Ovary (tissue), 3 donors: ENCODE measurements at regions not wholly inside any gene's neighbourhood (a gene's known extent, or its start where the extent isn't known, plus 50 kb on each side); places are given as distances from the start of the nearest gene placed in this dataset.

Source experiments
- POLR2A ChIP-seq: fragments of 450-650 bp; IDR thresholded peaks from one replicate; pipeline ENCODE4 v1.6.1; 2017; ENCODE audit warnings: antibody characterized with exemption, mild to moderate bottlenecking, moderate library complexity
- TF ChIP-seq, protein P1 (sequence below), 3 donors: fragments of 450-650 bp in 2 of 3; fragments of 200-600 bp in 1 of 3; IDR thresholded peaks; one replicate each; pipeline versions ENCODE4 v1.5.1 to v1.8.0; 2016 to 2022; ENCODE audit warnings: antibody characterized with exemption in 3 of 3, mild to moderate bottlenecking in 1 of 3
- donor health status: DM: no; HTN: no; CAD: no.

DNA sequence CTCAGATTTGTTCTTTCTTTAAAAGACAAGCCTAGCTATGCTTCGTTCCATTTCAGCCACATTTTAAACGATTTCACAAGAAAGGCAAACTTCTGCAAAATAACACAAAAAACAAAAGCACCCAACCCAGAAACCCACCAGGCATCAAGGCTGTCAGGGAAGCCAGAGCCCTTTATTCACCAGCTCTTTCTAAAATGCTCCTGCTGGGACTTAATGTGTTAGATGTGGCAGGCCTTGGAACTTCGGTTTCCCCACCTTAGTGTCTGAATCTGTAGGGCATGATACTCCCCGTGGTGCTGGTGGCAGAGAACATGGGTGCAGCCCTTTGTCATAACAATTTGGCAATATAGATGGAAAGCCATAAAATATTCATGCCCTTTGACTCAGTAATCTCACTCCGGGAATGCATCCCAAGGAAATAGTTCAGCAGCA is 56.8 kb upstream of the LCTL start:
- TF ChIP-seq, protein P1, sequence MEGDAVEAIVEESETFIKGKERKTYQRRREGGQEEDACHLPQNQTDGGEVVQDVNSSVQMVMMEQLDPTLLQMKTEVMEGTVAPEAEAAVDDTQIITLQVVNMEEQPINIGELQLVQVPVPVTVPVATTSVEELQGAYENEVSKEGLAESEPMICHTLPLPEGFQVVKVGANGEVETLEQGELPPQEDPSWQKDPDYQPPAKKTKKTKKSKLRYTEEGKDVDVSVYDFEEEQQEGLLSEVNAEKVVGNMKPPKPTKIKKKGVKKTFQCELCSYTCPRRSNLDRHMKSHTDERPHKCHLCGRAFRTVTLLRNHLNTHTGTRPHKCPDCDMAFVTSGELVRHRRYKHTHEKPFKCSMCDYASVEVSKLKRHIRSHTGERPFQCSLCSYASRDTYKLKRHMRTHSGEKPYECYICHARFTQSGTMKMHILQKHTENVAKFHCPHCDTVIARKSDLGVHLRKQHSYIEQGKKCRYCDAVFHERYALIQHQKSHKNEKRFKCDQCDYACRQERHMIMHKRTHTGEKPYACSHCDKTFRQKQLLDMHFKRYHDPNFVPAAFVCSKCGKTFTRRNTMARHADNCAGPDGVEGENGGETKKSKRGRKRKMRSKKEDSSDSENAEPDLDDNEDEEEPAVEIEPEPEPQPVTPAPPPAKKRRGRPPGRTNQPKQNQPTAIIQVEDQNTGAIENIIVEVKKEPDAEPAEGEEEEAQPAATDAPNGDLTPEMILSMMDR (IDR thresholded peaks at IDR 0.05), result no peak
- no peak for TF ChIP-seq POLR2A
